H1 (cell line): ENCODE measurements at regions not wholly inside any gene's neighbourhood (a gene's known extent, or its start where the extent isn't known, plus 50 kb on each side); places are given as distances from the start of the nearest gene placed in this dataset.

Experiments used
- CTCF ChIA-PET: fragments of 300-600 bp; sonication (Branson Sonifier 250); formaldehyde crosslinking; loops from one replicate; lab custom pipeline; 2021; ENCODE audit not compliant: partially characterized antibody; lab: Charles Lee
- POLR2A ChIA-PET: fragments of 300-600 bp; sonication (Branson Sonifier 250); formaldehyde crosslinking; loops from one replicate; lab custom pipeline; 2021; ENCODE audit warnings: inconsistent platforms; ENCODE audit not compliant: partially characterized antibody; lab: Charles Lee
- DNase-seq, 2 experiments: peaks; one replicate each; pipeline versions ENCODE4 v3.0.0 to v3.0.0-alpha.2; 2010 to 2022; ENCODE audit warnings: low spot score in 2 of 2, low read depth in 1 of 2, mixed read lengths in 1 of 2
- FAIRE-seq: peaks from 2 replicates; lab custom pipeline; 2011; peaks lifted over from hg19 to GRCh38; lab: Jason Lieb, UNC
- H2AFZ ChIP-seq: 2 replicates; pipeline ENCODE4 v1.8.1; 2012; ENCODE audit warnings: low read length, inconsistent platforms
- H2AK5ac ChIP-seq: 2 replicates; pipeline ENCODE4 v1.6.1; 2013; ENCODE audit warnings: low read depth, low read length
- H2BK120ac ChIP-seq: replicated peaks from 2 replicates; pipeline ENCODE3; 2013; ENCODE audit warnings: low read depth, low read length, inconsistent platforms
- H2BK12ac ChIP-seq: 2 replicates; pipeline ENCODE4 v1.6.1; 2013; ENCODE audit warnings: low read depth, low read length
- H2BK15ac ChIP-seq: 2 replicates; pipeline ENCODE4 v1.6.1; 2013; ENCODE audit warnings: low read length
- H2BK20ac ChIP-seq: 2 replicates; pipeline ENCODE4 v1.6.1; 2013; ENCODE audit warnings: low read length
- H2BK5ac ChIP-seq: 2 replicates; pipeline ENCODE4 v1.6.1; 2013; ENCODE audit warnings: low read depth, low read length
- H3K14ac ChIP-seq: 2 replicates; pipeline ENCODE4 v1.6.1; 2013; ENCODE audit warnings: inconsistent platforms; ENCODE audit not compliant: insufficient read length
- H3K18ac ChIP-seq: 2 replicates; pipeline ENCODE4 v1.6.1; 2013; ENCODE audit warnings: low read length; ENCODE audit errors: extremely low read depth
- H3K23ac ChIP-seq: 2 replicates; pipeline ENCODE4 v1.6.1; 2013; ENCODE audit warnings: inconsistent platforms; ENCODE audit not compliant: insufficient read length
- H3K23me2 ChIP-seq: 2 replicates; pipeline ENCODE4 v1.6.1; 2013; ENCODE audit warnings: low read depth, low read length
- H3K27ac ChIP-seq: 2 replicates; pipeline ENCODE4 v1.6.1; 2011; ENCODE audit warnings: low read depth, low read length, inconsistent platforms
- H3K27me3 ChIP-seq, 4 experiments: replicated peaks in 1 of 4; 1 replicate in 1 of 4; 2 replicates in 3 of 4; pipeline versions ENCODE4 v1.6.1 to v1.8.1; 2011 to 2013; ENCODE audit warnings: low read length in 3 of 4, mild to moderate bottlenecking in 3 of 4, inconsistent platforms in 2 of 4, mixed read lengths in 2 of 4, moderate library complexity in 1 of 4; ENCODE audit not compliant: control insufficient read depth in 3 of 4, insufficient read depth in 3 of 4; ENCODE audit errors: extremely low read depth in 1 of 4
- H3K36me3 ChIP-seq, 4 experiments: 2 replicates each; pipeline versions ENCODE4 v1.6.1 to v1.8.1; 2011 to 2013; ENCODE audit warnings: mild to moderate bottlenecking in 4 of 4, low read length in 3 of 4, moderate library complexity in 2 of 4, control low read depth in 1 of 4, inconsistent platforms in 1 of 4; ENCODE audit not compliant: insufficient read depth in 4 of 4, control insufficient read depth in 2 of 4
- H3K4ac ChIP-seq: replicated peaks from 2 replicates; pipeline ENCODE3; 2013; ENCODE audit warnings: low read length, low read depth, mixed read lengths, inconsistent platforms; ENCODE audit not compliant: insufficient read length
- H3K4me1 ChIP-seq, 4 experiments: replicated peaks in 1 of 4; 1 replicate in 1 of 4; 2 replicates in 3 of 4; pipeline versions ENCODE4 v1.6.1 to v1.8.1; 2011 to 2013; ENCODE audit warnings: low read length in 3 of 4, inconsistent platforms in 2 of 4, mixed read lengths in 1 of 4; ENCODE audit not compliant: insufficient read depth in 4 of 4, control insufficient read depth in 3 of 4
- H3K4me2 ChIP-seq, 2 experiments: 2 replicates each; pipeline versions ENCODE4 v1.6.1 to v1.8.1; 2011 to 2013; ENCODE audit warnings: low read depth in 2 of 2, low read length in 2 of 2, control low read depth in 1 of 2, inconsistent platforms in 1 of 2, mild to moderate bottlenecking in 1 of 2; ENCODE audit not compliant: insufficient read depth in 1 of 2
- H3K4me3 ChIP-seq, 4 experiments: fragments of 200-600, 300-600 bp in 1 of 4; sonication (generic), shearing (Covaris generic), sonication (Bioruptor Twin) in 1 of 4; 2 replicates each; pipeline versions ENCODE4 v1.5.1 to v1.8.1; 2011 to 2016; ENCODE audit warnings: low read length in 4 of 4, low read depth in 3 of 4, control low read depth in 2 of 4, inconsistent platforms in 2 of 4, mild to moderate bottlenecking in 2 of 4, mixed read lengths in 1 of 4, moderate library complexity in 1 of 4; ENCODE audit not compliant: insufficient read depth in 2 of 4; ENCODE audit errors: extremely low read depth in 1 of 4
- H3K56ac ChIP-seq: replicated peaks from 2 replicates; pipeline ENCODE3; 2013; ENCODE audit warnings: low read depth, mild to moderate bottlenecking, mixed read lengths, low read length, inconsistent platforms; ENCODE audit not compliant: insufficient read length
- H3K79me1 ChIP-seq: 2 replicates; pipeline ENCODE4 v1.6.1; 2013; ENCODE audit warnings: low read depth, low read length, control low read depth
- H3K79me2 ChIP-seq, 2 experiments: 2 replicates each; pipeline versions ENCODE4 v1.6.1 to v1.8.1; 2012 to 2013; ENCODE audit warnings: low read length in 2 of 2, mild to moderate bottlenecking in 2 of 2, inconsistent platforms in 1 of 2; ENCODE audit not compliant: insufficient read depth in 2 of 2, control insufficient read depth in 1 of 2
- H3K9ac ChIP-seq, 4 experiments: replicated peaks in 1 of 4; 1 replicate in 1 of 4; 2 replicates in 3 of 4; pipeline versions ENCODE4 v1.6.1 to v1.8.1; 2011 to 2013; ENCODE audit warnings: low read depth in 3 of 4, low read length in 3 of 4, control low read depth in 2 of 4, mild to moderate bottlenecking in 2 of 4, moderate library complexity in 2 of 4, inconsistent platforms in 1 of 4; ENCODE audit errors: extremely low read depth in 1 of 4
- H3K9me3 ChIP-seq, 2 experiments: 2 replicates each; pipeline versions ENCODE4 v1.6.1 to v1.8.1; 2012 to 2013; ENCODE audit warnings: mild to moderate bottlenecking in 2 of 2, moderate library complexity in 2 of 2, control low read depth in 1 of 2, inconsistent platforms in 1 of 2, low read depth in 1 of 2, low read length in 1 of 2, mixed read lengths in 1 of 2; ENCODE audit not compliant: insufficient read depth in 2 of 2
- H4K20me1 ChIP-seq, 2 experiments: replicated peaks in 1 of 2; 2 replicates each; pipeline versions ENCODE3 to v1.8.1; 2011 to 2013; ENCODE audit warnings: inconsistent platforms in 2 of 2, low read length in 2 of 2, mild to moderate bottlenecking in 1 of 2; ENCODE audit not compliant: insufficient read depth in 2 of 2, control insufficient read depth in 1 of 2
- H4K5ac ChIP-seq: 2 replicates; pipeline ENCODE4 v1.6.1; 2013; ENCODE audit warnings: low read length, low read depth, mixed read lengths, inconsistent platforms; ENCODE audit not compliant: insufficient read length
- H4K8ac ChIP-seq: 2 replicates; pipeline ENCODE4 v1.8.0; 2013; ENCODE audit warnings: mild to moderate bottlenecking, moderate library complexity, low read length, inconsistent platforms; ENCODE audit not compliant: insufficient read depth; ENCODE audit errors: extremely low read depth
- H4K91ac ChIP-seq: replicated peaks from 2 replicates; pipeline ENCODE3; 2013; ENCODE audit warnings: low read length, mixed read lengths, inconsistent platforms; ENCODE audit not compliant: insufficient read length
- CBX5 ChIP-seq: fragments of 300-800, 300-1000 bp; sonication (generic); IDR thresholded peaks from 2 replicates; pipeline ENCODE4 v1.7.1; 2016; ENCODE audit warnings: antibody characterized with exemption, low read length, low read depth
- GTF2F1 ChIP-seq: IDR thresholded peaks from 2 replicates; pipeline ENCODE4 v1.6.1; 2012; ENCODE audit warnings: low read depth, low read length, improper control_type of control experiment, borderline replicate concordance
- HDAC2 ChIP-seq, 2 experiments: fragments of 300-600 bp in 1 of 2; sonication (generic) in 1 of 2; IDR thresholded peaks; 2 replicates each; pipeline ENCODE4 v1.6.1; 2011 to 2012; ENCODE audit warnings: low read depth in 2 of 2, low read length in 2 of 2, mild to moderate bottlenecking in 2 of 2, moderate library complexity in 2 of 2, borderline replicate concordance in 1 of 2, inconsistent platforms in 1 of 2
- NANOG ChIP-seq: IDR thresholded peaks from 2 replicates; pipeline ENCODE4 v1.6.1; 2011; ENCODE audit warnings: low read length, low read depth, mild to moderate bottlenecking, inconsistent platforms; ENCODE audit not compliant: insufficient read depth, poor library complexity, severe bottlenecking
- SP4 ChIP-seq: IDR thresholded peaks from 2 replicates; pipeline ENCODE4 v1.6.1; 2012; ENCODE audit warnings: low read length, inconsistent platforms
- WGBS, 2 experiments: shearing (Covaris generic) in 1 of 2; methylation state at CpG; one replicate each; pipeline versions ENCODE4 v1.1.6 to v1.1.7; 2013 to 2015; ENCODE audit warnings: low lambda C conversion rate in 2 of 2, mixed read lengths in 2 of 2, inconsistent platforms in 1 of 2, low coverage in 1 of 2, missing lambda C conversion rate in 1 of 2; ENCODE audit not compliant: insufficient replicate concordance in 2 of 2, insufficient coverage in 1 of 2, insufficient read length in 1 of 2; ENCODE audit errors: extremely low coverage in 1 of 2, missing lambda C conversion rate in 1 of 2; 5-methylcytosine and 5-hydroxymethylcytosine counted together

- no peak overlapping the region for H3K4me2 ChIP-seq
- no peak overlapping the region for H3K18ac ChIP-seq
- no peak overlapping the region for H3K14ac ChIP-seq
- H2BK20ac ChIP-seq: no peak overlapping the region
- no peak overlapping the region for H2AFZ ChIP-seq
- H3K9me3 ChIP-seq: no peaks in the 10 kb centered on the region
- no peak overlapping the region for H2BK120ac ChIP-seq
- WGBS, 2 experiments: 78% methylated on average over 1 of the region's 1 CpG; no CpG with 5 or more reads in 1 of the 2 experiments
- H4K5ac ChIP-seq: no peak overlapping the region
- no peaks in the 10 kb centered on the region for H3K4me1 ChIP-seq
- H2BK12ac ChIP-seq: no peak overlapping the region
- H4K91ac ChIP-seq: no peak overlapping the region
- no peaks in the 10 kb centered on the region for H3K79me1 ChIP-seq
- no peaks in the 10 kb centered on the region for H3K79me2 ChIP-seq
- DNase-seq (no peak), FAIRE-seq (no peak)
- H3K9ac ChIP-seq: no peak overlapping the region
- H3K56ac ChIP-seq: no peak overlapping the region
- no peak overlapping the region for H2BK15ac ChIP-seq
- H3K23me2 ChIP-seq: no peaks in the 10 kb centered on the region
- ChIA-PET CTCF (no interaction called here), POLR2A (no interaction called here)
- H2AK5ac ChIP-seq: no peak overlapping the region
- H3K27ac ChIP-seq: no peak overlapping the region
- H4K20me1 ChIP-seq: no peaks in the 10 kb centered on the region
- no peaks in the 10 kb centered on the region for H3K27me3 ChIP-seq
- no peak overlapping the region for H3K23ac ChIP-seq
- TF ChIP-seq NANOG (no peak), SP4 (no peak), CBX5 (no peak), HDAC2 (IDR thresholded peaks at IDR 0.05; ENCODE audit: borderline replicate concordance in 1 of 2, low read depth in 2 of 2, low read length in 2 of 2) (no peak), GTF2F1 (no peak)
- H4K8ac ChIP-seq: no peak overlapping the region
- no peak overlapping the region for H3K4me3 ChIP-seq
- H2BK5ac ChIP-seq: no peak overlapping the region
- H3K4ac ChIP-seq: no peak overlapping the region
- H3K36me3 ChIP-seq: no peaks in the 10 kb centered on the region
Observed at GRCh38 chr9:107710546-107710945, 221.0 kb upstream of the KLF4 start.
